HCT116 (cell line): ENCODE measurements at regions not wholly inside any gene's neighbourhood (a gene's known extent, or its start where the extent isn't known, plus 50 kb on each side); places are given as distances from the start of the nearest gene placed in this dataset.

Experiments used
- ATF3 ChIP-seq: IDR thresholded peaks from 2 replicates; pipeline ENCODE4 v1.6.1; 2012
- CTCF ChIP-seq, 3 experiments: fragments of 200-600 bp in 1 of 3; sonication (generic) in 1 of 3; IDR thresholded peaks in 2 of 3; conservative IDR thresholded peaks in 1 of 3; 2 replicates each; pipeline ENCODE4 v1.5.1; 2012 to 2017; ENCODE audit warnings: low read depth in 2 of 3, low read length in 2 of 3, antibody characterized with exemption in 1 of 3, borderline replicate concordance in 1 of 3, control low read depth in 1 of 3, mild to moderate bottlenecking in 1 of 3, mixed read lengths in 1 of 3, mixed run types in 1 of 3, moderate library complexity in 1 of 3; ENCODE audit not compliant: insufficient read depth in 1 of 3
- ELF1 ChIP-seq: IDR thresholded peaks from 2 replicates; pipeline ENCODE4 v1.6.1; 2012; ENCODE audit warnings: low read depth, borderline replicate concordance
- EZH2 ChIP-seq: fragments of 200-600 bp; sonication (generic); IDR thresholded peaks from 2 replicates; pipeline ENCODE4 v1.6.1; 2017; ENCODE audit warnings: antibody characterized with exemption, mixed run types
- EZH2phosphoT487 ChIP-seq: fragments of 200-600 bp; IDR thresholded peaks from 2 replicates; pipeline ENCODE4 v1.6.1; 2018; ENCODE audit warnings: antibody characterized with exemption, borderline replicate concordance
- JUND ChIP-seq: IDR thresholded peaks from 2 replicates; pipeline ENCODE4 v1.6.1; 2012
- POLR2A ChIP-seq: IDR thresholded peaks from 2 replicates; pipeline ENCODE4 v1.7.0; 2011; ENCODE audit warnings: borderline replicate concordance; ENCODE audit not compliant: insufficient read depth, insufficient read length; ENCODE audit errors: extremely low read depth
- REST ChIP-seq: IDR thresholded peaks from 2 replicates; pipeline ENCODE4 v1.6.1; 2012; ENCODE audit warnings: low read depth
- SP1 ChIP-seq: IDR thresholded peaks from 2 replicates; pipeline ENCODE4 v1.6.1; 2012; ENCODE audit warnings: low read depth
- ZNF274 ChIP-seq: fragments of 200-500 bp; sonication (Bioruptor generic); IDR thresholded peaks from 2 replicates; pipeline ENCODE4 v1.6.1; 2014; ENCODE audit warnings: mild to moderate bottlenecking, low read depth, low read length, inconsistent platforms

DNA sequence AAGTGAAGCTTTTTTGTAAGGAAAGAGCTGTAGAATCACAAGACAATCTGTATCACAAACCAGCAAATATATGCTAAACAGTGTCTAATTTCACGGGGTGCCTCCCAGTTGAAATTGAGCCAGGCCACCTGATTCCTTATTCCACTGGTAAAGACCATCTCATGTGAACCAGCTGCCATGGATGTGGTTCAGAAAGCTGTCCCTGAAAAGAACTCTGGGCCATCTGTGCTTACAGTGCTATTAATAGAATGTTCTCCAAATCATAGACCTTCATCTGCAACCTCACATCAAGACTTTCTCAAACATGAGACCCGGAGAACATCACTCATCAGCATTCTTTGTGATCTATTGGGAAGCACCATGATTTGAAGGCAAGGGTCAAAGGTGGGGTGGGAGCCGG, 89.7 kb downstream of the FBXO5 start:
- TF ChIP-seq ZNF274 (no peak), CTCF (IDR thresholded peaks at IDR 0.05 in 2 of 3, conservative IDR thresholded peaks at IDR 0.05 in 1 of 3; ENCODE audit: borderline replicate concordance in 1 of 3, insufficient read depth in 1 of 3, low read depth in 2 of 3, low read length in 2 of 3) (no peak), EZH2phosphoT487 (no peak), EZH2 (no peak), ATF3 (no peak), SP1 (no peak), REST (no peak), POLR2A (no peak), JUND (no peak), ELF1 (no peak)
